ENCODE measurements at regions not wholly inside any gene's neighbourhood (a gene's known extent, or its start where the extent isn't known, plus 50 kb on each side); places are given as distances from the start of the nearest gene placed in this dataset.

DNA sequence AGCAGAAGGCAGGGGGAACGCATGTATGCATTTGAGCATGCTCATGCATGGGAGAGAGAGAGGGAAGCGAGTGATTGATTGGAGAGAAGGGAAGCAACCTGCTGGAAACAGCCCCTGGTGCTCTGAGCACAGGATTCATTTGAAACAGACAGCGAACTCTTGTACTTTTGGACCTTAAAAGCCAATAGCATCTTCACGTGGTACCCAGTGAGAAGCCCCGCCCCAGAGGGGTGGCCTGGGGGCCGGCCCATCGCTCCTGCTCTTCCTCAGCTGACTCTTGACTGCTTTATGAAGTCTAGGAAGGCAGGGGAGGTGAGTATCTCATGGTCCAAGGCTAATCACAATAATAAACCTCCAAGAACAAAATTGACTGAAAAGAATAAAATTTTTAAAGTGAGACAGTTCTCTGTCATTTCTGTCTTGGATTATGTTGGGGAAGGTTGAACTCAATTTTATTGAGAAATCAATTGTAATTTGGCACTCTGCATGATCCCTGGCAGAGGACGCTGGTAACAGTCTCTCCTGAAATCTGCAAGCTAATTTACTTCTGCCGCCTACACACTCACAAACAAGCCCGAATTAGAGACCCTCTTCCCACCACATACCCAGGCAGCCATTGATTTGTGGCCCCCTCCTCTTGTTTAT lies 168.2 kb upstream of the PPARGC1A start:
- Mint-ChIP-seq H3K9me3 (ENCODE audit: unreplicated experiment) (no peaks in the 10 kb centered on the region), H3K36me3 (ENCODE audit: unreplicated experiment) (no peaks in the 10 kb centered on the region), H3K4me3 (ENCODE audit: unreplicated experiment) (no peak overlapping the region), H3K27ac (ENCODE audit: unreplicated experiment) (no peak overlapping the region), H3K4me1 (ENCODE audit: unreplicated experiment) (peaks cover 2% of the 10 kb centered on the region), H3K27me3 (ENCODE audit: unreplicated experiment) (no peaks in the 10 kb centered on the region)
- no peak for DNase-seq (ENCODE audit: extremely low spot score, unreplicated experiment)
- TF ChIP-seq, protein P1, sequence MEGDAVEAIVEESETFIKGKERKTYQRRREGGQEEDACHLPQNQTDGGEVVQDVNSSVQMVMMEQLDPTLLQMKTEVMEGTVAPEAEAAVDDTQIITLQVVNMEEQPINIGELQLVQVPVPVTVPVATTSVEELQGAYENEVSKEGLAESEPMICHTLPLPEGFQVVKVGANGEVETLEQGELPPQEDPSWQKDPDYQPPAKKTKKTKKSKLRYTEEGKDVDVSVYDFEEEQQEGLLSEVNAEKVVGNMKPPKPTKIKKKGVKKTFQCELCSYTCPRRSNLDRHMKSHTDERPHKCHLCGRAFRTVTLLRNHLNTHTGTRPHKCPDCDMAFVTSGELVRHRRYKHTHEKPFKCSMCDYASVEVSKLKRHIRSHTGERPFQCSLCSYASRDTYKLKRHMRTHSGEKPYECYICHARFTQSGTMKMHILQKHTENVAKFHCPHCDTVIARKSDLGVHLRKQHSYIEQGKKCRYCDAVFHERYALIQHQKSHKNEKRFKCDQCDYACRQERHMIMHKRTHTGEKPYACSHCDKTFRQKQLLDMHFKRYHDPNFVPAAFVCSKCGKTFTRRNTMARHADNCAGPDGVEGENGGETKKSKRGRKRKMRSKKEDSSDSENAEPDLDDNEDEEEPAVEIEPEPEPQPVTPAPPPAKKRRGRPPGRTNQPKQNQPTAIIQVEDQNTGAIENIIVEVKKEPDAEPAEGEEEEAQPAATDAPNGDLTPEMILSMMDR (IDR thresholded peaks at IDR 0.05): no peak

DNA sequence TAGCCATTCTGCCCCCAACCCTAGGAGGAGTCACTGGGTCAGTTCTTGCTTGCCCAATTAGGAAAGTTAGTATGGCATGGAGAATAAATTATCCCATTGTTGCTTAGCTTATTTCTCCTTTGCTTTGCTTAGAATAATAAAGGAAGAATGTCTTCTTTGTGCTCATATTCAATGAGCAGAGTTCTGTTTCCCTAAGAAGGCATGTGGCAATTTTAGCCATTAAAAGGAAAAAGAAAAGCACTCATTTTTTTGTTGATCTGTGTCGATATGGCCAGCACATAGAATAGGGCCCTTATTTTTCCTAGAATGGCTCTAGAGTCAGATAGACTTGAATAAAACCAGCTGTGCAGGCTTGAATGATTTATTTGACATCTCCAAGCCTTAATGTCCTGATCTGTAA lies 166.4 kb upstream of the PPARGC1A start:
- Mint-ChIP-seq H3K27me3 (ENCODE audit: unreplicated experiment) (no peaks in the 10 kb centered on the region), H3K4me3 (ENCODE audit: unreplicated experiment) (no peak overlapping the region), H3K36me3 (ENCODE audit: unreplicated experiment) (no peaks in the 10 kb centered on the region), H3K4me1 (ENCODE audit: unreplicated experiment) (peaks cover 2% of the 10 kb centered on the region), H3K9me3 (ENCODE audit: unreplicated experiment) (no peaks in the 10 kb centered on the region), H3K27ac (ENCODE audit: unreplicated experiment) (no peak overlapping the region)
- DNase-seq (ENCODE audit: extremely low spot score, unreplicated experiment): no peak
- TF ChIP-seq, protein P1 (IDR thresholded peaks at IDR 0.05): no peak

DNA sequence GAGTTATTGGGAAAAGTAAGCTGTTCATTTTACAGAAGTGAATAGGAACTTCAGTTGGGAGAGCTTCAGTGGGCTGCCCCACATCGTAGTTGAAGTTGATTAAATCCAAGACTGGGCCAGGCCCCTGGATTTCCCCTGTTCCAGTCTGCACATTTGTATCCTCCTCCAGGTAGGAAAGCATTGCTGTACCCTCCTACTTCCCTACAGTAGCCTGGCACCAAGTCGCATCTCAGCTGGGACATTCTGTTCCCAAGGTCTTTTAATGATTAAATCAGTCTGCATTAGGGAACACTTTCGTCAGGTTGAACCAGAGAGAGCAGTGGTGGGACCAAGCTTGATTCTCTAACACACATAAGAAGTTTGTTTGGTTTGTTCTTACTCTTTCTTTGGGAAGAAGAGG lies 165.8 kb upstream of the PPARGC1A start:
- TF ChIP-seq, protein P1 (IDR thresholded peaks at IDR 0.05): no peak
- Mint-ChIP-seq H3K27me3 (ENCODE audit: unreplicated experiment) (no peaks in the 10 kb centered on the region), H3K9me3 (ENCODE audit: unreplicated experiment) (no peaks in the 10 kb centered on the region), H3K36me3 (ENCODE audit: unreplicated experiment) (no peaks in the 10 kb centered on the region), H3K4me1 (ENCODE audit: unreplicated experiment) (peaks cover 5% of the 10 kb centered on the region), H3K27ac (ENCODE audit: unreplicated experiment) (no peak overlapping the region), H3K4me3 (ENCODE audit: unreplicated experiment) (no peak overlapping the region)
- DNase-seq (ENCODE audit: extremely low spot score, unreplicated experiment): no peak

DNA sequence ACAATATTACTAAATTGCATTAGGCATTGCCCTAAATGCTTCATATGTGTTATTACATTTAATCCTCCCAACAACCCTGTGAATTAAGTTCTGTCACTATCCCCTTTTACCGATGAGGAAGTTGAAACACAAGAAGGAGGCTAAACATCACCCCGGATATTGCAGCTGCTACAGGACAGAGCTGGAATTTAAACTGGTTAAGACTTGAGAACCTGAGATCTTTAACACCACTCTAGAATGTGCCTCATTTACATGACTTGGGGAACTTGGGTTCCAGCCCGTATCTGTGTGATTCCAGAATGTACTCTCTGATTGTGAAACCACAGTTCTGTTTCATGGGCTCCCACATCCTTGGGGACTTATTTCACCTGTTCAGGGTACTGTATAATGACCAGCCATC lies 165.1 kb upstream of the PPARGC1A start:
- TF ChIP-seq, protein P1 (IDR thresholded peaks at IDR 0.05): no peak

DNA sequence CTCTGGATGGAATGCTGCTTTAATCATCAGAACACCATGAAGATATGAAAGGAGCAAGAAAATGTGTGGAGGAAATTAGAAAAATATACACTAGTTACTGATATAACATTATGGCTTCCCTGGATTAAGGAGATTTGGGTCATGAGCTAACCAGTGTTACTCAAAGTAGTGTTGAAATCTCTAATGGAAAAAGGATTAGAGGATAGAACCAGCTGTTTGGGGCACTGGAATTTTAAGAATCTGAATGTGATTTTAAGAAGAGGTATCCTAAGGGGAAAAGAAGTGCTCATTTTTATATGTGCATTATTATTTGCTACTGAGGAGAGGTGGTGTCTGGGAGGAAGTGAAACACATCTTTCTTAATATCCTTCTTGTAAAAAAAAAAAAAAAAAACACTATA lies 164.1 kb upstream of the PPARGC1A start:
- Mint-ChIP-seq H3K27ac (ENCODE audit: unreplicated experiment) (no peak overlapping the region), H3K9me3 (ENCODE audit: unreplicated experiment) (no peaks in the 10 kb centered on the region), H3K36me3 (ENCODE audit: unreplicated experiment) (no peaks in the 10 kb centered on the region), H3K4me3 (ENCODE audit: unreplicated experiment) (no peak overlapping the region), H3K4me1 (ENCODE audit: unreplicated experiment) (peaks cover 14% of the 10 kb centered on the region), H3K27me3 (ENCODE audit: unreplicated experiment) (no peaks in the 10 kb centered on the region)
- TF ChIP-seq, protein P1 (IDR thresholded peaks at IDR 0.05): no peak
- DNase-seq (ENCODE audit: extremely low spot score, unreplicated experiment): no peak

More for the DNA sequence above, 165.1 kb upstream of the PPARGC1A start:
- Mint-ChIP-seq H3K4me3 (ENCODE audit: unreplicated experiment) (no peak overlapping the region), H3K4me1 (ENCODE audit: unreplicated experiment) (peaks cover 10% of the 10 kb centered on the region), H3K36me3 (ENCODE audit: unreplicated experiment) (no peaks in the 10 kb centered on the region), H3K9me3 (ENCODE audit: unreplicated experiment) (no peaks in the 10 kb centered on the region), H3K27me3 (ENCODE audit: unreplicated experiment) (no peaks in the 10 kb centered on the region), H3K27ac (ENCODE audit: unreplicated experiment) (no peak overlapping the region)
- DNase-seq (ENCODE audit: extremely low spot score, unreplicated experiment): no peak

All from osteocyte (in vitro differentiated cells).